KMS-11 (cell line): ENCODE measurements at regions not wholly inside any gene's neighbourhood (a gene's known extent, or its start where the extent isn't known, plus 50 kb on each side); places are given as distances from the start of the nearest gene placed in this dataset.

Experiments
- H2AFZ ChIP-seq: fragments of 200-600 bp; sonication (generic); 2 replicates; pipeline ENCODE4 v1.6.1; 2016; ENCODE audit warnings: antibody characterized with exemption, mixed run types, low read depth
- H3K27ac ChIP-seq: fragments of 200-600 bp; sonication (generic); 2 replicates; pipeline ENCODE4 v1.6.1; 2016; ENCODE audit warnings: mild to moderate bottlenecking, mixed run types
- H3K27me3 ChIP-seq: fragments of 200-600 bp; sonication (generic); 2 replicates; pipeline ENCODE4 v1.6.1; 2017; ENCODE audit warnings: mild to moderate bottlenecking, low read depth, mixed run types, moderate library complexity; ENCODE audit not compliant: insufficient read depth
- H3K36me3 ChIP-seq: fragments of 200-600 bp; sonication (generic); 2 replicates; pipeline ENCODE4 v1.6.1; 2017; ENCODE audit warnings: mild to moderate bottlenecking, mixed run types; ENCODE audit not compliant: insufficient read depth
- H3K4me1 ChIP-seq: fragments of 200-600 bp; sonication (generic); 2 replicates; pipeline ENCODE4 v1.6.1; 2016; ENCODE audit warnings: mild to moderate bottlenecking, low read depth, mixed run types; ENCODE audit not compliant: poor library complexity, severe bottlenecking
- H3K4me2 ChIP-seq: fragments of 200-600 bp; sonication (generic); 2 replicates; pipeline ENCODE4 v1.7.0; 2016; ENCODE audit warnings: mild to moderate bottlenecking, mixed run types
- H3K4me3 ChIP-seq: fragments of 200-600 bp; sonication (generic); IDR thresholded peaks from 2 replicates; pipeline ENCODE4 v1.6.1; 2017; ENCODE audit warnings: low read depth, low read length, mixed read lengths; ENCODE audit not compliant: insufficient read depth
- H3K79me2 ChIP-seq: fragments of 200-600 bp; sonication (generic); 2 replicates; pipeline ENCODE4 v1.6.1; 2016; ENCODE audit warnings: low read depth, mixed run types; ENCODE audit not compliant: insufficient read depth
- H3K9ac ChIP-seq: fragments of 200-600 bp; sonication (generic); 2 replicates; pipeline ENCODE4 v1.6.1; 2016; ENCODE audit warnings: mild to moderate bottlenecking, mixed run types
- H4K20me1 ChIP-seq: fragments of 200-600 bp; sonication (generic); 2 replicates; pipeline ENCODE4 v1.6.1; 2016; ENCODE audit warnings: mild to moderate bottlenecking, mixed run types; ENCODE audit not compliant: insufficient read depth
- CTCF ChIP-seq: fragments of 200-600 bp; sonication (generic); conservative IDR thresholded peaks from 2 replicates; pipeline ENCODE4 v1.6.1; 2017; ENCODE audit warnings: low read depth, mild to moderate bottlenecking, antibody characterized with exemption, low read length, moderate library complexity, mixed read lengths

- no peaks in the 10 kb centered on the region for H3K36me3 ChIP-seq
- no peak overlapping the region for H3K9ac ChIP-seq
- no peak overlapping the region for H3K27ac ChIP-seq
- H4K20me1 ChIP-seq: no peaks in the 10 kb centered on the region
- no peak overlapping the region for H2AFZ ChIP-seq
- no peak overlapping the region for H3K4me3 ChIP-seq
- no peak overlapping the region for H3K4me2 ChIP-seq
- TF ChIP-seq CTCF: no peak
- H3K27me3 ChIP-seq: no peaks in the 10 kb centered on the region
- no peaks in the 10 kb centered on the region for H3K79me2 ChIP-seq
- peaks cover 7% of the 10 kb centered on the region for H3K4me1 ChIP-seq
Observed at GRCh38 chr10:123578721-123579120, 87.4 kb upstream of the GPR26 start.

- Histone ChIP-seq H3K27me3 (no peaks in the 10 kb centered on the region), H2AFZ (no peak overlapping the region), H4K20me1 (no peaks in the 10 kb centered on the region), H3K79me2 (no peaks in the 10 kb centered on the region), H3K4me2 (no peak overlapping the region), H3K4me1 (peaks cover 7% of the 10 kb centered on the region), H3K4me3 (no peak overlapping the region), H3K27ac (no peak overlapping the region), H3K36me3 (no peaks in the 10 kb centered on the region), H3K9ac (no peak overlapping the region)
- no peak for TF ChIP-seq CTCF
Observed at GRCh38 chr10:123579675-123580074, 86.5 kb upstream of the GPR26 start.

- no peak overlapping the region for H2AFZ ChIP-seq
Observed at GRCh38 chr10:123580426-123580825, 85.7 kb upstream of the GPR26 start.

GRCh38 chr10:123581656-123582055 is 84.5 kb upstream of the GPR26 start:
- no peaks in the 10 kb centered on the region for H3K79me2 ChIP-seq
- H3K27me3 ChIP-seq: no peaks in the 10 kb centered on the region
- TF ChIP-seq CTCF: no peak
- no peak overlapping the region for H3K27ac ChIP-seq
- H3K4me3 ChIP-seq: no peak overlapping the region
- H3K4me1 ChIP-seq: peaks cover 7% of the 10 kb centered on the region
- no peak overlapping the region for H3K9ac ChIP-seq
- H3K4me2 ChIP-seq: no peak overlapping the region
- H4K20me1 ChIP-seq: no peaks in the 10 kb centered on the region
- H2AFZ ChIP-seq: no peak overlapping the region
- H3K36me3 ChIP-seq: no peaks in the 10 kb centered on the region

More at GRCh38 chr10:123580426-123580825, 85.7 kb upstream of the GPR26 start:
- no peak overlapping the region for H3K9ac ChIP-seq
- no peak for TF ChIP-seq CTCF
- no peaks in the 10 kb centered on the region for H4K20me1 ChIP-seq
- no peaks in the 10 kb centered on the region for H3K27me3 ChIP-seq
- no peak overlapping the region for H3K4me2 ChIP-seq
- H3K79me2 ChIP-seq: no peaks in the 10 kb centered on the region
- H3K27ac ChIP-seq: no peak overlapping the region
- H3K36me3 ChIP-seq: no peaks in the 10 kb centered on the region
- peaks cover 7% of the 10 kb centered on the region for H3K4me1 ChIP-seq
- H3K4me3 ChIP-seq: no peak overlapping the region
